Fibroblast of pulmonary artery (primary cell): ENCODE measurements at regions not wholly inside any gene's neighbourhood (a gene's known extent, or its start where the extent isn't known, plus 50 kb on each side); places are given as distances from the start of the nearest gene placed in this dataset.

Experiments
- DNase-seq: peaks from one replicate; pipeline ENCODE4 v3.0.0-alpha.2; 2010; ENCODE audit warnings: low read depth
- H3K4me3 ChIP-seq: replicated peaks from 2 replicates; pipeline ENCODE4 v1.5.1; 2011; ENCODE audit warnings: low read depth, mild to moderate bottlenecking, control low read depth, low read length, moderate library complexity
- TF ChIP-seq, protein P1 (sequence below): IDR thresholded peaks from 2 replicates; pipeline ENCODE4 v1.5.1; 2011; ENCODE audit warnings: mild to moderate bottlenecking, control low read depth, low read length, inconsistent platforms; ENCODE audit errors: missing control alignments

- TF ChIP-seq, protein P1, sequence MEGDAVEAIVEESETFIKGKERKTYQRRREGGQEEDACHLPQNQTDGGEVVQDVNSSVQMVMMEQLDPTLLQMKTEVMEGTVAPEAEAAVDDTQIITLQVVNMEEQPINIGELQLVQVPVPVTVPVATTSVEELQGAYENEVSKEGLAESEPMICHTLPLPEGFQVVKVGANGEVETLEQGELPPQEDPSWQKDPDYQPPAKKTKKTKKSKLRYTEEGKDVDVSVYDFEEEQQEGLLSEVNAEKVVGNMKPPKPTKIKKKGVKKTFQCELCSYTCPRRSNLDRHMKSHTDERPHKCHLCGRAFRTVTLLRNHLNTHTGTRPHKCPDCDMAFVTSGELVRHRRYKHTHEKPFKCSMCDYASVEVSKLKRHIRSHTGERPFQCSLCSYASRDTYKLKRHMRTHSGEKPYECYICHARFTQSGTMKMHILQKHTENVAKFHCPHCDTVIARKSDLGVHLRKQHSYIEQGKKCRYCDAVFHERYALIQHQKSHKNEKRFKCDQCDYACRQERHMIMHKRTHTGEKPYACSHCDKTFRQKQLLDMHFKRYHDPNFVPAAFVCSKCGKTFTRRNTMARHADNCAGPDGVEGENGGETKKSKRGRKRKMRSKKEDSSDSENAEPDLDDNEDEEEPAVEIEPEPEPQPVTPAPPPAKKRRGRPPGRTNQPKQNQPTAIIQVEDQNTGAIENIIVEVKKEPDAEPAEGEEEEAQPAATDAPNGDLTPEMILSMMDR = no peak
- no peak for DNase-seq
- H3K4me3 ChIP-seq = no peak overlapping the region
Observed at GRCh38 chr3:13224967-13225366, 151.7 kb upstream of the IQSEC1 start.

DNA sequence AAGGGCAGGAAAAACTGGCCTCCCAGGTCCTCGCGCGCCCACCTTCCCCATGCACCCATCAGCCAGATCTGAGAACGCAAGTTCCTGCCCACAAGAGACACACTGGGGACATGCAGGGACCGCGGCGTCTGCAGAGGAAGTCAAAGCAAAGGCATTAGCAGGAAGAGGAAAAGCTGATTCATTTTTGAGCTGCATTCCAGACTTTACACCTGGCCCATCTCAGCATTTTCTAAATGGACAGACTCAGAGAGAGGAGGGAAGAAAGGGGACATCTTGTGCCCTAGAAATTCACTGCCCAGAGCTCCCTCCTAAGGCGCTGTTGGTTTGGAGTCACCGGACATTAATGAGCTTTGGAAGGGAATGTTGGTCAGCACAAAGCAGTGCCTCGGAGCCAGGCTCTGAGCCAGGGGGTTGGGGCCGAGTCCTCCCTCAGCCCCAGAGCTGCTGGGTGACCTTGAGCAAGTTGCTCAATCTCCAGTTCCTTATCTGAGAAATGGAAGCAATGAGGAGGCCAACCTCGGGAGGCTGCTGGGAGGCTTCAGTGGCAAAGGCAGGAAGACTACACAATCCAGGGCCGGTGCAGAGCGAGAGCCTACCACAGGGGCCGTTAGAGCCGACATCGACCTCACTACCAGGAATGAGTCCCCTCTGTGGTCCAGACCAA lies 150.5 kb upstream of the IQSEC1 start:
- DNase-seq = peak; percentile 7

GRCh38 chr3:13222891-13223573 lies 149.8 kb upstream of the IQSEC1 start:
- TF ChIP-seq, protein P1 = no peak
- H3K4me3 ChIP-seq = no peak overlapping the region
- no peak for DNase-seq

More for the DNA sequence above, 150.5 kb upstream of the IQSEC1 start:
- H3K4me3 ChIP-seq = no peak overlapping the region
- TF ChIP-seq, protein P1 = no peak

GRCh38 chr3:13222131-13222530 lies 148.9 kb upstream of the IQSEC1 start:
- H3K4me3 ChIP-seq = no peak overlapping the region
- TF ChIP-seq, protein P1 = no peak
- no peak for DNase-seq

DNA sequence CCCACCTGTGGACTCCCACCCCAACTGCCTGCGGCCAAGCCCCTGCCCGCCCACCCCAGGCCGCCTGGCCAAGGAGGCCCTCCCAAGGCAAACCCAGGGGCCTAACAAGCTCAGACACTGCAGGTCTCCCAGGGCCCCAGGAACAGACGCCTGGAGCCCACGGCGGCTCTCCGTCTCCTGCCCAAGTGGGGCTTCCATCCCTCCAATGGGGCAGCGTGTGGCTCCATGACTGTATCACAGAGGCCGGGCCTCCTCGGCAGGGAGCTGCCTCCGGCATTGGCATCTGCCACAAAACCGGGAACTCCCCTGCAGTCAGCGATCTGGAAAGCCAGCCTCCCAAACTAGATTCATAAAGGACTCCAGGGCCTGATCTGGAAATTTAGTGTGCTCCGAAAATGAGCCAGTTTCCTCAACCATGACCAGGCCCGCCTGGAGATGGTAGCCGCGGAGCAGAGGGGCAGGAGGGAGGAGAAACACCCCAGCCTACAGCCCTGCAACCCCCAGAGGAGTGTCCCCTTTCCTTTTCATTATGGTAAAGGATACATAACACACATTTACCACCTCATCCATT lies 148.3 kb upstream of the IQSEC1 start:
- H3K4me3 ChIP-seq = no peak overlapping the region
- TF ChIP-seq, protein P1 = no peak
- no peak for DNase-seq

DNA sequence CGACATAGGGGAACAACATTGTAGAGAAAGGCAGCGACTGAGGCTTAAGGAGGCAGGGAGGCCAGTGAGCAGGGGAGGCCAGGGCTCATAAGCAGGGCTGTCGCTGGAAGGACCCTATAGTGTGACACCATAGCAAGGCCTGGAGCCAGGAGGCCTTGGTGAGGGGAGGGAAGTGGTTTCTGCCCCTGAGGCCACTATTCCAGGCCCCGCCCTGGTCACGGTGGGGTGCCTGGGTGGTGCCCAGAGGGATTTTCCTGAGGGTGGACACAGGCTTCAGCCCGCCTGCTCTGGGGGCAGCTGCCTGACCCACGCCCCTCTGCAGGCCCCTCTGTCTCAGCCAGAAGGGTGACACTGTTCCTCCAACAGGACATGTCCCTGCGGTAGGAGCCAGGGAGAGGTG lies 147.8 kb upstream of the IQSEC1 start:
- H3K4me3 ChIP-seq = no peak overlapping the region
- no peak for DNase-seq
- TF ChIP-seq, protein P1 = no peak
